Panc1 (cell line): ENCODE measurements at regions not wholly inside any gene's neighbourhood (a gene's known extent, or its start where the extent isn't known, plus 50 kb on each side); places are given as distances from the start of the nearest gene placed in this dataset.

Source experiments
- ATAC-seq: fragments of 200-7000 bp; cut with Tn5 transposase; 2 replicates; pipeline ENCODE4 v1.9.1; 2020; ENCODE audit warnings: mild to moderate bottlenecking, moderate library complexity
- BruUV-seq: library from RNA; stranded (reverse); fragments of 400-500 nt; replicated peaks from 2 replicates; lab custom pipeline; 2021; lab: Mats Ljungman, UMichigan
- CTCF ChIA-PET: fragments of 300-600 bp; sonication (Branson Sonifier 250); formaldehyde crosslinking; loops from one replicate; lab custom pipeline; 2022; ENCODE audit warnings: antibody characterized with exemption; lab: Charles Lee
- POLR2A ChIA-PET: fragments of 300-600 bp; sonication (Branson Sonifier 250); formaldehyde crosslinking; loops from one replicate; lab custom pipeline; 2022; ENCODE audit warnings: antibody characterized with exemption; lab: Charles Lee
- DNase-seq: peaks from one replicate; pipeline ENCODE4 v3.0.0-alpha.2; 2010; ENCODE audit warnings: low read depth, low spot score
- H3K27ac ChIP-seq: 2 replicates; pipeline ENCODE4 v1.5.1; 2011; ENCODE audit warnings: mild to moderate bottlenecking, low read length, inconsistent platforms
- H3K27me3 ChIP-seq: fragments of 200-500 bp; sonication (Bioruptor generic); 2 replicates; pipeline ENCODE4 v1.6.0; 2014; ENCODE audit warnings: low read length, inconsistent platforms; ENCODE audit not compliant: control insufficient read depth, insufficient read depth
- H3K36me3 ChIP-seq: fragments of 200-500 bp; sonication (Bioruptor generic); 2 replicates; pipeline ENCODE4 v1.5.1; 2014; ENCODE audit warnings: inconsistent platforms, mild to moderate bottlenecking, low read length, moderate library complexity; ENCODE audit not compliant: control insufficient read depth, insufficient read depth
- H3K4me1 ChIP-seq: 2 replicates; pipeline ENCODE4 v1.5.1; 2011; ENCODE audit warnings: inconsistent platforms, mild to moderate bottlenecking, low read length, moderate library complexity; ENCODE audit not compliant: control insufficient read depth, insufficient read depth
- H3K4me3 ChIP-seq, 2 experiments: 2 replicates each; pipeline ENCODE4 v1.5.1; 2011 to 2012; ENCODE audit warnings: low read depth in 2 of 2, low read length in 2 of 2, mild to moderate bottlenecking in 2 of 2, inconsistent platforms in 1 of 2, moderate library complexity in 1 of 2
- H3K9me3 ChIP-seq: fragments of 200-500 bp; sonication (Bioruptor generic); 2 replicates; pipeline ENCODE4 v1.5.1; 2014; ENCODE audit warnings: low read depth, mild to moderate bottlenecking, inconsistent platforms, low read length, moderate library complexity; ENCODE audit not compliant: control insufficient read depth, insufficient read depth
- POLR2AphosphoS5 ChIP-seq: IDR thresholded peaks from 2 replicates; pipeline ENCODE4 v1.6.1; 2012; ENCODE audit warnings: mild to moderate bottlenecking, low read depth, low read length, moderate library complexity
- SIN3A ChIP-seq: IDR thresholded peaks from 2 replicates; pipeline ENCODE4 v1.6.1; 2012; ENCODE audit warnings: low read depth, mild to moderate bottlenecking, low read length, moderate library complexity, borderline replicate concordance; ENCODE audit not compliant: insufficient read depth
- TCF7L2 ChIP-seq: IDR thresholded peaks from 2 replicates; pipeline ENCODE4 v1.6.1; 2011; ENCODE audit warnings: mild to moderate bottlenecking, low read depth, low read length, inconsistent platforms
- in situ Hi-C: cut with HindIII; loops from 2 replicates; pipeline ENCODE4 v1.10.0; 2016; ENCODE audit warnings: low sequenced_read_pairs, low pct_unique_long_range_greater_than_20kb
- intact Hi-C: fragments of 100-400 bp; cut with micrococcal nuclease; formaldehyde crosslinking; loops from one replicate; pipeline ENCODE4 v1.10.0; 2022; ENCODE audit not compliant: unreplicated experiment
- TF ChIP-seq, protein P1 (sequence below), 2 experiments: IDR thresholded peaks; 2 replicates each; pipeline ENCODE4 v1.6.1; 2011 to 2012; ENCODE audit warnings: low read depth in 2 of 2, control low read depth in 1 of 2, low read length in 1 of 2, mild to moderate bottlenecking in 1 of 2, moderate library complexity in 1 of 2; ENCODE audit not compliant: insufficient read depth in 1 of 2
- TF ChIP-seq, protein P2 (sequence below): fragments of 450-650 bp; IDR thresholded peaks from 2 replicates; pipeline ENCODE4 v1.5.1; 2017; ENCODE audit warnings: mild to moderate bottlenecking

DNA sequence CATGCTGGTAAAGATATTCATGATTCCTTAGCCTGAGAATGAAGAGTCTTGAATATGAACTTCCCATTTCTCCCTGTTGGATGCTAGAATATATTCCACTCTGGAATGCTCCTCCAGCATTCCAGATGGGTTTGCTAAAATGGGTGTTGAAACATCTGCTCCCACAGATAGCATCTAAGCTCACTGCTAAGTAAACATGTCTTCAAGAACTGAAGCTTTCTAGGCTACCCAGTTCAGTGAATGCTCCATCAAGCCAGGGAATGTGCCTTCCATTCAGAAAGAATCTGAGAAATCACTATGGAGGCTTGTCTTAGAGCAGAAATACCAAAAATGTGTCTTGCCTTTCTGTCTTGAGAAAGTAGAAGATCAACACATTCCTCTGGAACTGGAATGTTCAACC, 81.1 kb downstream of the TNFSF18 start:
- Histone ChIP-seq H3K27ac (no peak overlapping the region), H3K9me3 (no peaks in the 10 kb centered on the region), H3K4me1 (no peaks in the 10 kb centered on the region), H3K4me3 (no peak overlapping the region), H3K36me3 (no peaks in the 10 kb centered on the region), H3K27me3 (no peaks in the 10 kb centered on the region)
- TF ChIP-seq, protein P1, sequence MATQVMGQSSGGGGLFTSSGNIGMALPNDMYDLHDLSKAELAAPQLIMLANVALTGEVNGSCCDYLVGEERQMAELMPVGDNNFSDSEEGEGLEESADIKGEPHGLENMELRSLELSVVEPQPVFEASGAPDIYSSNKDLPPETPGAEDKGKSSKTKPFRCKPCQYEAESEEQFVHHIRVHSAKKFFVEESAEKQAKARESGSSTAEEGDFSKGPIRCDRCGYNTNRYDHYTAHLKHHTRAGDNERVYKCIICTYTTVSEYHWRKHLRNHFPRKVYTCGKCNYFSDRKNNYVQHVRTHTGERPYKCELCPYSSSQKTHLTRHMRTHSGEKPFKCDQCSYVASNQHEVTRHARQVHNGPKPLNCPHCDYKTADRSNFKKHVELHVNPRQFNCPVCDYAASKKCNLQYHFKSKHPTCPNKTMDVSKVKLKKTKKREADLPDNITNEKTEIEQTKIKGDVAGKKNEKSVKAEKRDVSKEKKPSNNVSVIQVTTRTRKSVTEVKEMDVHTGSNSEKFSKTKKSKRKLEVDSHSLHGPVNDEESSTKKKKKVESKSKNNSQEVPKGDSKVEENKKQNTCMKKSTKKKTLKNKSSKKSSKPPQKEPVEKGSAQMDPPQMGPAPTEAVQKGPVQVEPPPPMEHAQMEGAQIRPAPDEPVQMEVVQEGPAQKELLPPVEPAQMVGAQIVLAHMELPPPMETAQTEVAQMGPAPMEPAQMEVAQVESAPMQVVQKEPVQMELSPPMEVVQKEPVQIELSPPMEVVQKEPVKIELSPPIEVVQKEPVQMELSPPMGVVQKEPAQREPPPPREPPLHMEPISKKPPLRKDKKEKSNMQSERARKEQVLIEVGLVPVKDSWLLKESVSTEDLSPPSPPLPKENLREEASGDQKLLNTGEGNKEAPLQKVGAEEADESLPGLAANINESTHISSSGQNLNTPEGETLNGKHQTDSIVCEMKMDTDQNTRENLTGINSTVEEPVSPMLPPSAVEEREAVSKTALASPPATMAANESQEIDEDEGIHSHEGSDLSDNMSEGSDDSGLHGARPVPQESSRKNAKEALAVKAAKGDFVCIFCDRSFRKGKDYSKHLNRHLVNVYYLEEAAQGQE (IDR thresholded peaks at IDR 0.05; ENCODE audit: insufficient read depth in 1 of 2, low read depth in 2 of 2, low read length in 1 of 2): no peak
- TF ChIP-seq TCF7L2 (no peak), SIN3A (no peak), POLR2AphosphoS5 (no peak)
- TF ChIP-seq, protein P2, sequence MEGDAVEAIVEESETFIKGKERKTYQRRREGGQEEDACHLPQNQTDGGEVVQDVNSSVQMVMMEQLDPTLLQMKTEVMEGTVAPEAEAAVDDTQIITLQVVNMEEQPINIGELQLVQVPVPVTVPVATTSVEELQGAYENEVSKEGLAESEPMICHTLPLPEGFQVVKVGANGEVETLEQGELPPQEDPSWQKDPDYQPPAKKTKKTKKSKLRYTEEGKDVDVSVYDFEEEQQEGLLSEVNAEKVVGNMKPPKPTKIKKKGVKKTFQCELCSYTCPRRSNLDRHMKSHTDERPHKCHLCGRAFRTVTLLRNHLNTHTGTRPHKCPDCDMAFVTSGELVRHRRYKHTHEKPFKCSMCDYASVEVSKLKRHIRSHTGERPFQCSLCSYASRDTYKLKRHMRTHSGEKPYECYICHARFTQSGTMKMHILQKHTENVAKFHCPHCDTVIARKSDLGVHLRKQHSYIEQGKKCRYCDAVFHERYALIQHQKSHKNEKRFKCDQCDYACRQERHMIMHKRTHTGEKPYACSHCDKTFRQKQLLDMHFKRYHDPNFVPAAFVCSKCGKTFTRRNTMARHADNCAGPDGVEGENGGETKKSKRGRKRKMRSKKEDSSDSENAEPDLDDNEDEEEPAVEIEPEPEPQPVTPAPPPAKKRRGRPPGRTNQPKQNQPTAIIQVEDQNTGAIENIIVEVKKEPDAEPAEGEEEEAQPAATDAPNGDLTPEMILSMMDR: no peak
- ATAC-seq (no peak), DNase-seq (no peak)
- ChIA-PET CTCF (no interaction called here), POLR2A (no interaction called here)
- intact Hi-C loops (no loop called here), in situ Hi-C loops (no loop called here)
- BruUV-seq: no TSS peak

DNA sequence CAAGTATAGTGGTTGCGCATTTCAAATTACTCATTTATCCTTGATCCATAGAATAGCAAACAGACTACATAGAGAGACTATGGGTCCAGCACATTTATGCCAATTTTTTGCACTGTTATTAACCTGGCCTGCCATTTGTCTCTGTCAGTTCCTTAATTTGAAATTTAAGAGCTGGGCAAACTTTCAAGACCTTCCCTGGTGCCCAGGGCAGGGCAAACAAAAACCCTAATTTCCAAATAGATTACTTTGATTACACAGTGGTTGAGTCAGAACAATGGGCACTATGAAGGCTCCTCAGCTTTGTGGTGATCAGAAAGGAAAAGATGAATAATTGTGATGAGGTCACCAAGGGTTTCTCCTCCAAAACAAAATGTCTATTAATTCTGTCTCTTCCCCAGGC, 80.6 kb downstream of the TNFSF18 start:
- H3K9me3 ChIP-seq: no peaks in the 10 kb centered on the region
- no peak overlapping the region for H3K27ac ChIP-seq
- ATAC-seq (no peak), DNase-seq (no peak)
- no peak for TF ChIP-seq POLR2AphosphoS5
- TF ChIP-seq, protein P2: no peak
- TF ChIP-seq, protein P1 (IDR thresholded peaks at IDR 0.05; ENCODE audit: insufficient read depth in 1 of 2, low read depth in 2 of 2, low read length in 1 of 2): no peak
- no peak for TF ChIP-seq SIN3A
- TF ChIP-seq TCF7L2: no peak
- no peaks in the 10 kb centered on the region for H3K27me3 ChIP-seq
- intact Hi-C loops: no loop called here
- in situ Hi-C loops: no loop called here
- no peak overlapping the region for H3K4me3 ChIP-seq
- H3K4me1 ChIP-seq: no peaks in the 10 kb centered on the region
- ChIA-PET POLR2A (no interaction called here), CTCF (interaction anchor here (0.7 kb wide), 1 partner anchor 52 kb away, joined by 6 read pairs; no protein-coding TSS in a partner anchor)
- no TSS peak for BruUV-seq
- H3K36me3 ChIP-seq: no peaks in the 10 kb centered on the region
